SJSA1 (cell line): ENCODE measurements at regions not wholly inside any gene's neighbourhood (a gene's known extent, or its start where the extent isn't known, plus 50 kb on each side); places are given as distances from the start of the nearest gene placed in this dataset.

ENCODE experiments used
- DNase-seq, 2 experiments: peaks; one replicate each; pipeline ENCODE4 v3.0.0-alpha.2; 2015 to 2020; ENCODE audit warnings: low spot score in 2 of 2, low read depth in 1 of 2
- H3K27ac ChIP-seq: fragments of 250-450 bp; sonication (Bioruptor Pico); 2 replicates; pipeline ENCODE4 v1.5.1; 2020; ENCODE audit warnings: mild to moderate bottlenecking, moderate library complexity
- H3K27me3 ChIP-seq: fragments of 250-450 bp; sonication (Bioruptor Pico); replicated peaks from 2 replicates; pipeline ENCODE4 v1.5.1; 2020; ENCODE audit warnings: mild to moderate bottlenecking, moderate library complexity
- H3K36me3 ChIP-seq: fragments of 250-450 bp; sonication (Bioruptor Pico); 2 replicates; pipeline ENCODE4 v1.5.1; 2020; ENCODE audit warnings: mild to moderate bottlenecking
- H3K4me1 ChIP-seq: fragments of 250-450 bp; sonication (Bioruptor Pico); replicated peaks from 2 replicates; pipeline ENCODE4 v1.6.1; 2021; ENCODE audit warnings: mild to moderate bottlenecking
- H3K4me3 ChIP-seq: fragments of 250-450 bp; sonication (Bioruptor Pico); 2 replicates; pipeline ENCODE4 v1.5.1; 2020; ENCODE audit warnings: mild to moderate bottlenecking
- H3K9me3 ChIP-seq: fragments of 250-450 bp; sonication (Bioruptor Pico); replicated peaks from 2 replicates; pipeline ENCODE4 v1.5.1; 2020; ENCODE audit warnings: mild to moderate bottlenecking

DNA sequence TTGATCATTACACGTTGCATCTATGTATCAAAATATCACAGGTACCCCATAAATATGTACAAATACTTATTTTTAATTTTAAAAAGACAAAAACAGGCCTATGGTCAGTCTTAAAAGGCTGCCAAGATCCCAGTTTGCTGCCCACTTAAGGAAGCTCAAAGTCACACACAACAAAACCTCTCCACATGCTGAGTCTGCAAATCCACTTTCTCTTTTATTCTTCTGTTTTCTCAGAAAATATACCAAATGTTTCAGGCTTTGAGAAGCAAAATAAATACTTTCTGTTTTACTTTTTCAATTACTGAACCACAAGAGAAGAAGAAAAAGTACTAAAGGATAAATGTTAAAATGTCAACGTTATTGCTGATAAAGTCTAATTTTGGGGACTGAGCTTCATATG, 107.8 kb upstream of the MANEA start:
- DNase-seq, result no peak
- Histone ChIP-seq H3K36me3 (no peaks in the 10 kb centered on the region), H3K27me3 (no peaks in the 10 kb centered on the region), H3K27ac (no peak overlapping the region), H3K4me3 (no peak overlapping the region), H3K4me1 (no peaks in the 10 kb centered on the region), H3K9me3 (no peaks in the 10 kb centered on the region)

DNA sequence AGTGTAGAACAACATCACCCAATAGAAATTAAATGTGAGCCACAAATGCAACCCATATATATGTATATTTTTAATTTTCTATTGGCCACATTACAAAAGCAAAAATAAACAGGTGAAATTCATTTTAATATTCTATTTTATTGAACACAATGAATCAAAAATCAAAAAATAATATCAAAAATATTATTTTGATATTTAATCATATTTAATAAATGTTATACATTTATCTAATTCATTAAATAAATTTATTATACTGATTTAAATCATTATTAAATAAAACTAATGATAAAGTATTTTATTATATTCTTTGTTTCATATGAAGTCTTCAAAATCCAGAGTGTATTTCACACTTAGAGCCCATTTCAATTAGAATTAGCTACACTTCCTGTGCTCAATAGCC, 98.4 kb upstream of the MANEA start:
- Histone ChIP-seq H3K27ac (no peak overlapping the region), H3K36me3 (no peaks in the 10 kb centered on the region), H3K9me3 (no peaks in the 10 kb centered on the region), H3K4me1 (no peaks in the 10 kb centered on the region), H3K4me3 (no peak overlapping the region), H3K27me3 (no peaks in the 10 kb centered on the region)
- no peak for DNase-seq

DNA sequence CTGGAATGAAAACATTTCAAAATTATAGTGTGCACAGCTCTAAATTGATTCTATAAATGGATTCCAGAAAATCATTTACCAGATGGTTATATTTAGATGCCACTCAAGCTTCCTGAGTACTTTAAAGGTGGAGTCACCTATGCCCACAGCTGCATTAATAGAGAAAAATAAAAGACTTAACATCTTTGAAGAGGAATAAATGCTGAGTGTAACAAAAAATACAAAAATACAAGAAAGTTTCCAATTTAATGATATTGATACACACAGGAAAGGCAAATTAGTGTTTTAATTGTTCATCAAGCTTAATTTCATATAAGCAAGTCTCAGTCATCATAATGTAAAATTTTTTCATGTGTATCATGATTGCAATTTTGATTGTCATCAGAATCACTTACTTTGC, 89.5 kb upstream of the MANEA start:
- Histone ChIP-seq H3K36me3 (no peaks in the 10 kb centered on the region), H3K27me3 (no peaks in the 10 kb centered on the region), H3K4me1 (no peaks in the 10 kb centered on the region), H3K9me3 (no peaks in the 10 kb centered on the region), H3K4me3 (no peak overlapping the region), H3K27ac (no peak overlapping the region)
- no peak for DNase-seq

DNA sequence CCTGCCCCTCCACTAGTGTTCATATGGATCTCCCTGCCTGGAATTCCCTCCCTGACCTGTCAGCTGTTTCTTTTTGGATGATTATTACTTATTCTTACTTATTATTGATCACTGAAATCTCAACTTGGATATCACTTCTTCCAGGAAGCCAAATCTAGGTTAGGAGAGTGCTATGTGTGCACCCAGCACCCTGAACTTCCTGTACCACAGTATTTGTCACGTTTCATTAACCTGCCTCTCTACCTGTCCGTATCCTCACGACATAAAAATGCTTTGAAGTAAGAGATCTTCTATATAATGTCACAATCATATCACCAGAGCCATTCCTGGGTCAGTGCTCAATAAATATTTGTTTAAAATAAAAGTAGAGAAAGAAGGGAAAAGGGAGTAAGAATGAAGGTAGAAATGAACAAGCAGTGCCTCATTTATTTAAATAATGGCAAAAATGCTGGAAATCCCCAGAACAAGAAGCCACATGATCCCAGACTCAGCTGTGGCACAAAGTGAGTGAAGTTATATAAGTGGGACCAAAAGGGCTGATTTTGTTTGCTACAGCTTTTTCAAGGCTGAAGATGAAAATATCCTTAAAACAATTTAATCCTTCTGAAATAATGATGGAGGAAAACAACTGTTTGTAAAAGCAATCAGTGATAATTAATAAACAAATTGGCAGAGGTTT, 88.0 kb upstream of the MANEA start:
- Histone ChIP-seq H3K9me3 (no peaks in the 10 kb centered on the region), H3K4me1 (no peaks in the 10 kb centered on the region), H3K27ac (no peak overlapping the region), H3K4me3 (no peak overlapping the region), H3K36me3 (no peaks in the 10 kb centered on the region), H3K27me3 (no peaks in the 10 kb centered on the region)
- DNase-seq, result no peak

DNA sequence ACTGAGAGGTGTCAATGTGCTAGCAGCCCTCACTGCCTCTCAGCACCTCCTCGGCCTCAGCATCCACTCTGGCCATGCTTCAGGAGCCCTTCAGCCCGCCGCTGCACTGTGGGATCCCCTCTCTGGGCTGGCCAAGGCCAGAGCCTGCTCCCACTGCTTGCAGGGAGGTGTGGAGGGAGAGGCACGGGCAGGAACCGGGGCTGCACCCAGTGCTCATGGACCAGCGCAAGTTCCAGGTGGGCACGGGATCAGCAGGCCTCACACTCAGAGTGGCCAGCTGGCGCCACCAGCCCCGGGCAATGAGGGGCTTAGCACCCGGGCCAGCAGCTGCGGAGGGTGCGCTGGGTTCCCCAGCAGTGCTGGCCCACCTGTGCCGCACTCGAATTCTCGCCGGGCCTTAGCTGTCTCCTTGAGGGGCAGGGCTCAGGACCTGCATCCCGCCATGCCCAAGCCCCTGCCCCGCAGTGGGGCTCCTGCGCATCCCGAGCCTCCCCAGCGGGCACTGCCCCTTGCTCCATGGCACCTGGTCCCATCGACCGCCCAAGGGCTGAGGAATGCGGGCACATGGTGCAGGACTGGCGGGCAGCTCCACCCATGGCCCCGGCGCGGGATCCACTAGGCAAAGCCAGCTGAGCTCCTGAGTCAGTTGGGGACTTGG, 80.4 kb upstream of the MANEA start:
- H3K27me3 ChIP-seq, result no peaks in the 10 kb centered on the region
- H3K9me3 ChIP-seq, result peaks cover 2% of the 10 kb centered on the region; the same call in 1 of the 2 replicates
- H3K4me3 ChIP-seq, result no peak overlapping the region
- H3K36me3 ChIP-seq, result no peaks in the 10 kb centered on the region
- H3K4me1 ChIP-seq, result no peaks in the 10 kb centered on the region
- H3K27ac ChIP-seq, result no peak overlapping the region
- no peak for DNase-seq

DNA sequence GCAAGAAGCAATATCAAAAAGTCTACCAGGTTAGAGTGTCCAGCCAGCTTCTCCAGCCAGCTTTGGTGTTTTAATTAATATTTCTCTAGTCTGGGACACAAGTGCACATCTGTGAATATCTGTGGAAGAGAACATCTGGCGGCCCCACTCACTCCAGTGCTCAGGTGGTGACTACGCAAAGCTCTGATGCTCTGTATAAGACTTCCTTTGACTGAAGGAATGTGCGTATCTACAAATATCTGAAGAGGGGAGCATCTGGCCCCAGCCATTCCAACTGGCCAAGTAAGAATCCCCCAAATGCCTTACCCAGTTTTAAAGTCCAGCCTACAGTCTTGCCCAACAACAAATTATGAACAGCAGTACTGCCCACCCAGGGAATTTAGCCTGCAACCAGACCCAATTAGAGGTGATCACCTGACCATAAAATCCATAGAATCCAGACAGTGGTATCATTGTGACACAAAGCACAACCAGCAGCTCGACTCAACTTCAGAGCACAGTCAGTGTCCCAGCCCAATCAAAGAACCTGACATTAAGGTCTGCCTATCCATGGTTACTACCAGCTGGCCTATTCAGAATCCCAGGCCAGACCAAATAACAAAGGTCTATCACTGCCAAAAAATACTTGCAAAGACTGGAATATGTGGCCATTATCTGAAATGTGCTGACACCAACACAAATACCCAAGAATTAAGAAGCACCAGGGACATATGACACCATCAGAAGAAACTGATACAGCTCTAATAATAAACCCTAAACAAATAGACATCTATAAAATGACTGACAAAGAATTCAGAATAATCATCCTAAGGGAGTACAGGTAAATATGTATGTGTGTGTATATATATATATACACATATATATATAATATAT, 76.1 kb upstream of the MANEA start:
- no peak overlapping the region for H3K27ac ChIP-seq
- H3K4me3 ChIP-seq, result no peak overlapping the region
- no peaks in the 10 kb centered on the region for H3K27me3 ChIP-seq
- peaks cover 2% of the 10 kb centered on the region; the same call in 1 of the 2 replicates for H3K9me3 ChIP-seq
- H3K4me1 ChIP-seq, result no peaks in the 10 kb centered on the region
- DNase-seq, result no peak
- H3K36me3 ChIP-seq, result no peaks in the 10 kb centered on the region

DNA sequence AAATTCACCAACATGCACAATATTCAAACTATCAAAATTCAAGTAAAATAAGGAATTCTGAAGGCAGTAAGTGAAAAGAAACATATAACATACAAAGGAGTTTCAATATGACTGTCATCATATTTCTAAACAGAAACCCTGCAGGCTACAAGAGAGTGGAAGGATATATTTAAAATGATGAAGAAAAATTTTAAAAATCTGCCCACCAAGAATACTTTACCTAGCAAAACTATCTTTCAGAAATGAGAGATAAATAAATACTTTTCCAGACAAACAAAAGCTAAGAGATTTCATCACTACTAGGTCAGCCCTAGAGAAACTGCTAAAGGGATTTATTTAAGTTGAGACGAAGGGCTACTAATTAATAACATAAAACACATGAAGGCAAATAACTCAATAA, 73.8 kb upstream of the MANEA start:
- H3K27me3 ChIP-seq, result no peaks in the 10 kb centered on the region
- H3K4me3 ChIP-seq, result no peak overlapping the region
- H3K36me3 ChIP-seq, result no peaks in the 10 kb centered on the region
- no peaks in the 10 kb centered on the region for H3K4me1 ChIP-seq
- peaks cover 2% of the 10 kb centered on the region; the same call in 1 of the 2 replicates for H3K9me3 ChIP-seq
- H3K27ac ChIP-seq, result no peak overlapping the region
- DNase-seq, result no peak

DNA sequence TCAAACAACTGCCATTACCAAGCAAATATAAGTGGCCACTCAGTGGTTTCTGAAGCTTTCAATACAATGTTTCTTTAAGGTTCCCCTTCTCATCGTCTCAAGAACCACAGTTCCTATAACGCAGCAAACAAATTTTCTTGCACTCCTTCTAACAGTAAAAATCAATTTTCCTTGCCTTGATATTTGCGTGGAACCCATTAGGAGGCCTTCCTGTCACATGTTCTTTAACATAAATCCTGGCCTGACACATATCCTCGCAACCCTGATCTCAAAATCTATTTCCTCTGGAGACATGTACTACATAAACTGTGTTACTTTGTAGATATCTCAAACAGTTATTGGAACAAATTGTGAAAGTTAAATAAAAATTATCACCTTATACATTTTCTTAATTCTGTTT, 65.9 kb upstream of the MANEA start:
- no peaks in the 10 kb centered on the region for H3K36me3 ChIP-seq
- H3K27me3 ChIP-seq, result no peaks in the 10 kb centered on the region
- H3K27ac ChIP-seq, result no peak overlapping the region
- H3K9me3 ChIP-seq, result no peaks in the 10 kb centered on the region
- DNase-seq, result no peak
- no peaks in the 10 kb centered on the region for H3K4me1 ChIP-seq
- H3K4me3 ChIP-seq, result no peak overlapping the region

DNA sequence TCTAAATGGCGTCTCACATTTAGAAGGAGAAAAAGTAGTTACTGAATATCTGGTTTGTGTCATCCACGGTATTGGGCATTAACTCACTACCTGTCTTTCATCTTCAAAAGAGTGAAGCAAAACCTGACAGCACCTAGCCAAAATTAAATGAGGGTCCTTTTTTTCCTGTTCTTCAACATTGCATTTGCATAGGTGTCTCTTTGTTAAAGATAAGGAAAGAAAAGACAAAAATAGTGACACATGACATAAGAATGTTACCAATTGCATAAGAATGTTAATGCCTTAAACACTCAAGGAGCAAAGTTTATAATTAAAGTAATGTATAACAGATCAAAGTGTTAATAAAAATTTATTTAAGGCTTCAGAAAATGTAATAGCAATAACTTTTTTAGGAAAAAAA, 61.4 kb upstream of the MANEA start:
- H3K36me3 ChIP-seq, result no peaks in the 10 kb centered on the region
- no peaks in the 10 kb centered on the region for H3K4me1 ChIP-seq
- DNase-seq, result no peak
- no peak overlapping the region for H3K4me3 ChIP-seq
- no peaks in the 10 kb centered on the region for H3K27me3 ChIP-seq
- H3K27ac ChIP-seq, result no peak overlapping the region
- H3K9me3 ChIP-seq, result no peaks in the 10 kb centered on the region

DNA sequence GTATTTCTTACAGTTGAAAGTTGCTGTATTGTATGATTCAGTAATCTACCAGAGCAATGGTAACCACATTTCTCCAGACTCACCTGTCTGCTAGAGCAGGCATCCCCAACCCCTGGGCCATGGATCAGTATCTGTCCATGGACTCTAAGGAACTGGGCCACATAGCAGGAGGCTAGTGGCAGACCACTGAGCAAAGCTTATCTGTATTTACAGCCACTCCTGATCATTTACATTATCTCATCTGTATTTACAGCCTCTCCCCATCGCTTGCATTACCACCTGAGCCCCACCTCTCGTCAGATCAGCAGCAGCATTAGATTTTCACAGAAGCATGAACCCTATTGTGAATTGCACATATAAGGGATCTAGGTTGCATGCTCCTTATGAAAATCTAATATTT, 60.3 kb upstream of the MANEA start:
- Histone ChIP-seq H3K27me3 (no peaks in the 10 kb centered on the region), H3K4me3 (no peak overlapping the region), H3K9me3 (no peaks in the 10 kb centered on the region), H3K4me1 (no peaks in the 10 kb centered on the region), H3K36me3 (no peaks in the 10 kb centered on the region), H3K27ac (no peak overlapping the region)
- DNase-seq, result no peak

DNA sequence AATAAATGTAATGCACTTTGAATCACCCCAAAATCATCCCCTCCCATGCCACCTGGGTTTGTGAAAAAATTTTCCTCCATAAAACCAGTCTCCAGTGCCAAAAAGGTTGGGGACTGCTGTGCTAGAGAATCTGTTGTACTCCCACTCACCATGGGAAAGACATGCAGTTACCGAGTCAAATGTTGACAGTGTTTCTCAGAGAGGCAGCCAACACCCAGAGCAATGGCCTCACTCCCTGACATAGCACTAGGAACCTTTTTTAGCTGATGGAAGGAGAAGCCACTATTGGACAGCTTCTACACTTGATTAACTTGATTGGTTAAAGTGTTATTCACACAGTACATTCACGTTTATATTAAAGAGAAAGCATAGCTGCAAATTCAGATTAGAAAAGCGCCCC, 59.8 kb upstream of the MANEA start:
- no peaks in the 10 kb centered on the region for H3K27me3 ChIP-seq
- DNase-seq, result no peak
- H3K4me3 ChIP-seq, result no peak overlapping the region
- H3K9me3 ChIP-seq, result no peaks in the 10 kb centered on the region
- H3K27ac ChIP-seq, result no peak overlapping the region
- H3K4me1 ChIP-seq, result no peaks in the 10 kb centered on the region
- H3K36me3 ChIP-seq, result no peaks in the 10 kb centered on the region

DNA sequence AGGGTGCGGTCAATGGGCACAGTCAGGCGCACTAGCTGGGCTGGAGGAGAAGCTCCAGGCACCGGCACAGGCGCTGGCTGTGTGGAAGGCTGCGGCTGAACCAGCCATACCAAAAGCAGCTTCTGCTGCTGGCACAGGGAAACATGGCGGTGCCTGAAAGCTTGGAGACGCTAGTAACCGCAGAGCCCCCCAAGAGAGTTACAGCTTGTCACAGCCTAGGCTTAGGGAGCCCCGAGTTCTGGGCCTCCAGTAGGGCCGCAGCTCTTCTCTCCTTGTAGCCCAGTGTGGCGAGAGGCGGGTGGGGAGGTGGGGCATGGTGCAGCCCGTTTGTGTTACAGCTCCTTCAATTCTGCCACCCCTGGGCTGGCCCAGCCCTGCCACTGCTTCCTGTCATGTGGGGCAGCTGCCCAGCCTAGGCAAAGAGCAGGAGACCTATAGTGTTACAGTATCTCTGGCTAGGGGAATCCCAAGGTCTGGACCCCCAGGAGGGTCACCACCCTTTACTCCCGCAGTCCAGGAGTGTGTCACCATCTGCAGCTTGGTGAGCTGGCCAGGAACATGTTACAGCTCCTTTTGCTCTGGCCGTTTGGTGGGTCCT, 58.6 kb upstream of the MANEA start:
- no peaks in the 10 kb centered on the region for H3K4me1 ChIP-seq
- no peak overlapping the region for H3K27ac ChIP-seq
- H3K36me3 ChIP-seq, result no peaks in the 10 kb centered on the region
- no peaks in the 10 kb centered on the region for H3K9me3 ChIP-seq
- no peak for DNase-seq
- no peaks in the 10 kb centered on the region for H3K27me3 ChIP-seq
- no peak overlapping the region for H3K4me3 ChIP-seq

DNA sequence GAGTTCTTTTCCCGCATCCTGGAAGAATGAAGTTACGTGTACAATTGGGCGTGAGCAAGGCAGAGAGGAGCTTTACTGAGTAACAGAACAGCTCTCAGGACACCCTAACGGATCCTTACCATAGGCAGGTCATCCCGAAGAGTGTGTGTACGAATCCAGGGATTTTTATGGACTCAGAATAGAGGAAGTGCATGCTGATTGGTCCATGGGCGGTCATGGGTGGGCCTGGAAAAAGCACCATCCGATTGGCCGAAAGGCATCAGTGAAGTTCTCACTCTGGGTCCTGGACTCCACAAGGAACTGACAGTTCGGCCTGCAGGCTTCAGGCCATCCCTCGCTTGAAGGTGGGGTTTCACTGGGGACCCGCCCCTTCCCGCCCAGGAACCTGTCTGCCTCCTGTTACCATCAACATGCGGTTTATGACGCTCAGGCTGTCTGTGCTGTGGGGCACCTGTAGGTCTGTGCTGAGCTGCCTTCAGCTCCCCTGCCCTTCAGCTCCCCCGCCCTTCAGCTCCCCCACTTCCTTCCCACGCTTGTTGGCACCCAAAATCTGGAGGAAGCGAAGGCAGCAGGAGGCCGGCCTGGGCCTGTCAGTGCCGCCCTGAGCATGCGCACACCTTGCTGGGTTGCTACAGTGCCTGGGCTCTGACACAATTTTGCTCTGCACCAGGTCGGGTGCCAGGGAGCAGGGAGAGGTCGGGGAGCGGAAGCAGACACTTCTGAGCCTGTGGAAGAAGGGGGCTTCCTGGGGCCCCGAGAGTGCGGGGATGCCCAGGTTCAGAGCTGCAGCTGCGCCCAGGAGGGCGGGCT, 57.9 kb upstream of the MANEA start:
- no peak for DNase-seq
- Histone ChIP-seq H3K4me3 (no peak overlapping the region), H3K4me1 (no peaks in the 10 kb centered on the region), H3K36me3 (no peaks in the 10 kb centered on the region), H3K9me3 (no peaks in the 10 kb centered on the region), H3K27me3 (no peaks in the 10 kb centered on the region), H3K27ac (no peak overlapping the region)
